K562 (cell line): ENCODE measurements at regions not wholly inside any gene's neighbourhood (a gene's known extent, or its start where the extent isn't known, plus 50 kb on each side); places are given as distances from the start of the nearest gene placed in this dataset.

Experiments used
- ATAC-seq: fragments of 200-7000 bp; cut with Tn5 transposase; 3 replicates; pipeline ENCODE4 v1.9.1; 2020; ENCODE audit warnings: moderate library complexity
- BruUV-seq: library from RNA; stranded (reverse); fragments of 400-500 nt; replicated peaks from 2 replicates; lab custom pipeline; 2021; lab: Mats Ljungman, UMichigan
- CTCF ChIA-PET: fragments of 300-600 bp; formaldehyde crosslinking; extraction: SDS; loops from one replicate; lab custom pipeline; 2021; ENCODE audit warnings: low intra/inter-chr PET ratio; lab: Yijun Ruan, JAX
- POLR2A ChIA-PET: fragments of 300-600, 350-650 bp; sonication (Branson Sonifier 250); formaldehyde crosslinking; extraction: SDS; loops from one replicate; lab custom pipeline; 2021; ENCODE audit warnings: antibody characterized with exemption, inconsistent platforms; lab: Yijun Ruan, JAX
- DNase-seq, 4 experiments: peaks; one replicate each; pipeline versions ENCODE4 v3.0.0 to v3.0.0-alpha.2; 2011 to 2018; ENCODE audit warnings: low spot score in 3 of 4, mixed read lengths in 3 of 4; ENCODE audit errors: extremely low read depth in 1 of 4
- FAIRE-seq: peaks from 2 replicates; lab custom pipeline; 2011; peaks lifted over from hg19 to GRCh38; lab: Jason Lieb, UNC
- H2AFZ ChIP-seq: 2 replicates; pipeline ENCODE4 v1.6.0; 2011; ENCODE audit warnings: low read depth, low read length, control low read depth, inconsistent platforms
- H3K27ac ChIP-seq: fragments of 200-600 bp; 3 replicates; pipeline ENCODE4 v1.8.0; 2011; ENCODE audit warnings: low read depth, mild to moderate bottlenecking, control low read depth, inconsistent platforms, low read length, moderate library complexity, mixed read lengths; ENCODE audit errors: extremely low read depth
- H3K27me3 ChIP-seq, 2 experiments: fragments of 300-600 bp in 1 of 2; 2 replicates in 1 of 2; 3 replicates in 1 of 2; pipeline versions ENCODE4 v1.6.0 to v1.8.0; 2011; ENCODE audit warnings: inconsistent platforms in 2 of 2, low read length in 2 of 2, mild to moderate bottlenecking in 1 of 2, mixed read lengths in 1 of 2, moderate library complexity in 1 of 2; ENCODE audit not compliant: control insufficient read depth in 2 of 2, insufficient read depth in 2 of 2
- H3K36me3 ChIP-seq: fragments of 300-600 bp; 3 replicates; pipeline ENCODE4 v1.8.0; 2011; ENCODE audit warnings: mild to moderate bottlenecking, low read length, inconsistent platforms; ENCODE audit not compliant: control insufficient read depth, insufficient read depth
- H3K4me1 ChIP-seq, 2 experiments: fragments of 200-600 bp in 1 of 2; replicated peaks in 1 of 2; 2 replicates in 1 of 2; 3 replicates in 1 of 2; pipeline versions ENCODE4 v1.5.1 to v1.8.0; 2011; ENCODE audit warnings: inconsistent platforms in 2 of 2, low read length in 2 of 2, mild to moderate bottlenecking in 1 of 2, mixed read lengths in 1 of 2, moderate library complexity in 1 of 2; ENCODE audit not compliant: control insufficient read depth in 2 of 2, insufficient read depth in 2 of 2
- H3K4me2 ChIP-seq: 2 replicates; pipeline ENCODE4 v1.6.1; 2011; ENCODE audit warnings: low read length, control low read depth, inconsistent platforms, mixed read lengths; ENCODE audit not compliant: insufficient read depth
- H3K4me3 ChIP-seq: fragments of 200-600 bp; sonication (generic), shearing (Covaris generic); 2 replicates; pipeline ENCODE4 v1.5.1; 2016; ENCODE audit warnings: control low read depth, inconsistent platforms
- H3K79me2 ChIP-seq: fragments of 200-600 bp; 3 replicates; pipeline ENCODE4 v1.8.0; 2011; ENCODE audit warnings: low read length, inconsistent platforms; ENCODE audit not compliant: control insufficient read depth, insufficient read depth
- H3K9ac ChIP-seq, 2 experiments: 2 replicates each; pipeline versions ENCODE4 v1.6.0 to v1.6.1; 2011; ENCODE audit warnings: low read depth in 2 of 2, low read length in 2 of 2, control low read depth in 1 of 2, inconsistent platforms in 1 of 2, mild to moderate bottlenecking in 1 of 2, mixed read lengths in 1 of 2; ENCODE audit not compliant: insufficient read depth in 1 of 2
- H3K9me1 ChIP-seq: one replicate; pipeline ENCODE4 v1.6.0; 2011; ENCODE audit warnings: inconsistent platforms, mild to moderate bottlenecking, low read length, moderate library complexity; ENCODE audit not compliant: control insufficient read depth, insufficient read depth
- H3K9me3 ChIP-seq: replicated peaks from 2 replicates; pipeline ENCODE4 v1.5.1; 2011; ENCODE audit warnings: low read depth, low read length, inconsistent platforms; ENCODE audit not compliant: control insufficient read depth, insufficient read depth
- H4K20me1 ChIP-seq: replicated peaks from 2 replicates; pipeline ENCODE4 v1.6.1; 2011; ENCODE audit warnings: low read length, inconsistent platforms, mixed read lengths; ENCODE audit not compliant: control insufficient read depth, insufficient read depth
- CEBPB ChIP-seq: fragments of 450-650 bp; IDR thresholded peaks from 2 replicates; pipeline ENCODE4 v1.6.1; 2016; ENCODE audit warnings: missing genetic modification characterization, missing compliant biosample characterization
- CEBPG ChIP-seq, 3 experiments: fragments of 200-800 bp in 1 of 3; sonication (Bioruptor generic) in 1 of 3; sonication (generic) in 1 of 3; formaldehyde crosslinking in 1 of 3; IDR thresholded peaks in 2 of 3; conservative IDR thresholded peaks in 1 of 3; 2 replicates each; pipeline versions ENCODE4 v1.6.1 to v1.8.0; 2016 to 2022; ENCODE audit warnings: missing compliant biosample characterization in 2 of 3, missing genetic modification characterization in 2 of 3, mild to moderate bottlenecking in 1 of 3, missing genetic modification reagents in 1 of 3
- PTTG1 ChIP-seq: fragments of 450-650 bp; IDR thresholded peaks from 2 replicates; pipeline ENCODE4 v1.6.1; 2016; ENCODE audit warnings: low read depth, mild to moderate bottlenecking, missing genetic modification characterization, missing compliant biosample characterization
- TOE1 ChIP-seq, 2 experiments: fragments of 450-650 bp in 1 of 2; sonication (generic) in 1 of 2; formaldehyde crosslinking in 1 of 2; IDR thresholded peaks; 2 replicates each; pipeline versions ENCODE4 v1.7.1 to v1.8.0; 2016 to 2022; ENCODE audit warnings: borderline replicate concordance in 2 of 2, mild to moderate bottlenecking in 2 of 2, antibody characterized with exemption in 1 of 2, inconsistent platforms in 1 of 2, low read depth in 1 of 2, missing genetic modification reagents in 1 of 2, moderate library complexity in 1 of 2
- ZFPM2 ChIP-seq: fragments of 250-450 bp; sonication (Bioruptor Pico); IDR thresholded peaks from 2 replicates; pipeline ENCODE4 v1.5.1; 2022; ENCODE audit warnings: mild to moderate bottlenecking
- ZSCAN32 ChIP-seq: fragments of 450-650 bp; formaldehyde crosslinking; IDR thresholded peaks from 2 replicates; pipeline ENCODE4 v1.4.0; 2020; ENCODE audit warnings: mild to moderate bottlenecking, moderate library complexity
- WGBS: fragments of 100-300 bp; shearing (Covaris generic); methylation state at CpG from one replicate; pipeline ENCODE4 v1.1.6; 2016; ENCODE audit warnings: low coverage, mixed read lengths; ENCODE audit not compliant: insufficient coverage; ENCODE audit errors: missing lambda C conversion rate; 5-methylcytosine and 5-hydroxymethylcytosine counted together
- in situ Hi-C: fragments of 300-500 bp; cut with MboI; formaldehyde crosslinking; loops from 4 replicates; pipeline ENCODE4 v1.15.0; 2018; ENCODE audit warnings: inconsistent platforms, mixed read lengths
- intact Hi-C: fragments of 100-400 bp; cut with micrococcal nuclease; formaldehyde crosslinking; loops from 2 replicates; pipeline ENCODE4 v1.14.2; 2022
- TF ChIP-seq, protein P1 (sequence below): fragments of 250-450 bp; sonication (Bioruptor Pico); IDR thresholded peaks from 2 replicates; pipeline ENCODE4 v1.4.0; 2020
- TF ChIP-seq, protein P2 (sequence below): sonication (generic); formaldehyde crosslinking; IDR thresholded peaks from 2 replicates; pipeline ENCODE4 v1.8.1; 2023; ENCODE audit warnings: missing genetic modification reagents, mild to moderate bottlenecking, borderline replicate concordance

DNA sequence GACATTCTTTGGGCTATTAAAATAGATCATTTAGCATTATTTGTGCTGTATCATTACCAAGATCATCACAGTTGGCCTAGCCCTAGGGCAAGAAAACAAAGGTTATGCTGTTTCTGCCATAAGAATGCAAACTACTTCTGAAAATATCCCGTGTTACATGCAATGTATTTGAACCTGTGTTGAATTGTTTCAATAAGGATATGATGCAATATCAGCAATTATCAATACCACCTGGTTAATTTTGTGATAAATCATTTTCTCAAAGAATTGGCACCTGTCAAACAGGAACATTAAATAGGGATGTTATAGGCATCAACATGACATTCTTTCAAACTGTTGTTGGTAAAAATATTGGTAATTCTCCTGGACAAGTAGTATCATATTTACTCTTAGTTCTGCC lies 2002.0 kb upstream of the CDH9 start:
- POLR2A ChIA-PET: no interaction called here
- FAIRE-seq (no peak), ATAC-seq (no peak), DNase-seq (no peak)
- Histone ChIP-seq H3K4me2 (no peak overlapping the region), H3K9ac (no peak overlapping the region), H3K4me3 (no peak overlapping the region), H3K79me2 (no peaks in the 10 kb centered on the region), H3K27ac (no peak overlapping the region), H3K4me1 (no peaks in the 10 kb centered on the region), H3K9me1 (no peaks in the 10 kb centered on the region), H3K9me3 (no peaks in the 10 kb centered on the region), H3K36me3 (no peaks in the 10 kb centered on the region), H4K20me1 (no peaks in the 10 kb centered on the region), H3K27me3 (no peaks in the 10 kb centered on the region), H2AFZ (no peak overlapping the region)
- CTCF ChIA-PET: no interaction called here
- intact Hi-C loops (no loop called here), in situ Hi-C loops (no loop called here)
- WGBS: 26% methylated on average over 1 of the region's 1 CpG
- no peak for TF ChIP-seq PTTG1 (tag)
- peak; percentile 52; the same call in 1 of the 2 replicates for TF ChIP-seq ZSCAN32
- TF ChIP-seq CEBPG (CRISPR knock-in tag; IDR thresholded peaks at IDR 0.05): no peak
- TF ChIP-seq CEBPG (tag; conservative IDR thresholded peaks at IDR 0.05 in 1 of 2, IDR thresholded peaks at IDR 0.05 in 1 of 2): peak; percentile 23 to 86; a peak in 2 of 4 replicates
- TF ChIP-seq CEBPB (tag): peak; percentile 57
- no TSS peak for BruUV-seq

GRCh38 chr5:29039994-29040393 lies 2001.6 kb upstream of the CDH9 start:
- 8% methylated on average over 1 of the region's 1 CpG for WGBS
- DNase-seq (no peak), FAIRE-seq (no peak), ATAC-seq (no peak)
- Histone ChIP-seq H3K27me3 (no peaks in the 10 kb centered on the region), H3K4me1 (no peaks in the 10 kb centered on the region), H3K9me1 (no peaks in the 10 kb centered on the region), H3K9ac (no peak overlapping the region), H3K79me2 (no peaks in the 10 kb centered on the region), H2AFZ (no peak overlapping the region), H3K36me3 (no peaks in the 10 kb centered on the region), H4K20me1 (no peaks in the 10 kb centered on the region), H3K4me3 (no peak overlapping the region), H3K27ac (no peak overlapping the region), H3K9me3 (no peaks in the 10 kb centered on the region), H3K4me2 (no peak overlapping the region)
- CTCF ChIA-PET: no interaction called here
- POLR2A ChIA-PET: no interaction called here
- BruUV-seq: no TSS peak
- in situ Hi-C loops: no loop called here
- intact Hi-C loops: no loop called here
- no peak for TF ChIP-seq ZFPM2
- TF ChIP-seq TOE1 (IDR thresholded peaks at IDR 0.05; ENCODE audit: borderline replicate concordance): no peak
- no peak for TF ChIP-seq TOE1 (CRISPR knock-in tag; IDR thresholded peaks at IDR 0.05; ENCODE audit: borderline replicate concordance, low read depth)
- TF ChIP-seq, protein P1, sequence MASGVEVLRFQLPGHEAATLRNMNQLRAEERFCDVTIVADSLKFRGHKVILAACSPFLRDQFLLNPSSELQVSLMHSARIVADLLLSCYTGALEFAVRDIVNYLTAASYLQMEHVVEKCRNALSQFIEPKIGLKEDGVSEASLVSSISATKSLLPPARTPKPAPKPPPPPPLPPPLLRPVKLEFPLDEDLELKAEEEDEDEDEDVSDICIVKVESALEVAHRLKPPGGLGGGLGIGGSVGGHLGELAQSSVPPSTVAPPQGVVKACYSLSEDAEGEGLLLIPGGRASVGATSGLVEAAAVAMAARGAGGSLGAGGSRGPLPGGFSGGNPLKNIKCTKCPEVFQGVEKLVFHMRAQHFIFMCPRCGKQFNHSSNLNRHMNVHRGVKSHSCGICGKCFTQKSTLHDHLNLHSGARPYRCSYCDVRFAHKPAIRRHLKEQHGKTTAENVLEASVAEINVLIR (CRISPR knock-in tag): no peak
- TF ChIP-seq, protein P2, sequence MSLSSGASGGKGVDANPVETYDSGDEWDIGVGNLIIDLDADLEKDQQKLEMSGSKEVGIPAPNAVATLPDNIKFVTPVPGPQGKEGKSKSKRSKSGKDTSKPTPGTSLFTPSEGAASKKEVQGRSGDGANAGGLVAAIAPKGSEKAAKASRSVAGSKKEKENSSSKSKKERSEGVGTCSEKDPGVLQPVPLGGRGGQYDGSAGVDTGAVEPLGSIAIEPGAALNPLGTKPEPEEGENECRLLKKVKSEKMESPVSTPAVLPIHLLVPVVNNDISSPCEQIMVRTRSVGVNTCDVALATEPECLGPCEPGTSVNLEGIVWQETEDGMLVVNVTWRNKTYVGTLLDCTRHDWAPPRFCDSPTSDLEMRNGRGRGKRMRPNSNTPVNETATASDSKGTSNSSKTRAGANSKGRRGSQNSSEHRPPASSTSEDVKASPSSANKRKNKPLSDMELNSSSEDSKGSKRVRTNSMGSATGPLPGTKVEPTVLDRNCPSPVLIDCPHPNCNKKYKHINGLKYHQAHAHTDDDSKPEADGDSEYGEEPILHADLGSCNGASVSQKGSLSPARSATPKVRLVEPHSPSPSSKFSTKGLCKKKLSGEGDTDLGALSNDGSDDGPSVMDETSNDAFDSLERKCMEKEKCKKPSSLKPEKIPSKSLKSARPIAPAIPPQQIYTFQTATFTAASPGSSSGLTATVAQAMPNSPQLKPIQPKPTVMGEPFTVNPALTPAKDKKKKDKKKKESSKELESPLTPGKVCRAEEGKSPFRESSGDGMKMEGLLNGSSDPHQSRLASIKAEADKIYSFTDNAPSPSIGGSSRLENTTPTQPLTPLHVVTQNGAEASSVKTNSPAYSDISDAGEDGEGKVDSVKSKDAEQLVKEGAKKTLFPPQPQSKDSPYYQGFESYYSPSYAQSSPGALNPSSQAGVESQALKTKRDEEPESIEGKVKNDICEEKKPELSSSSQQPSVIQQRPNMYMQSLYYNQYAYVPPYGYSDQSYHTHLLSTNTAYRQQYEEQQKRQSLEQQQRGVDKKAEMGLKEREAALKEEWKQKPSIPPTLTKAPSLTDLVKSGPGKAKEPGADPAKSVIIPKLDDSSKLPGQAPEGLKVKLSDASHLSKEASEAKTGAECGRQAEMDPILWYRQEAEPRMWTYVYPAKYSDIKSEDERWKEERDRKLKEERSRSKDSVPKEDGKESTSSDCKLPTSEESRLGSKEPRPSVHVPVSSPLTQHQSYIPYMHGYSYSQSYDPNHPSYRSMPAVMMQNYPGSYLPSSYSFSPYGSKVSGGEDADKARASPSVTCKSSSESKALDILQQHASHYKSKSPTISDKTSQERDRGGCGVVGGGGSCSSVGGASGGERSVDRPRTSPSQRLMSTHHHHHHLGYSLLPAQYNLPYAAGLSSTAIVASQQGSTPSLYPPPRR (CRISPR knock-in tag): no peak
